Astrocyte of the cerebellum (primary cell): ENCODE measurements at regions not wholly inside any gene's neighbourhood (a gene's known extent, or its start where the extent isn't known, plus 50 kb on each side); places are given as distances from the start of the nearest gene placed in this dataset.
"Not testable (repeated sequence)": the region's sequence is repeated elsewhere in the genome, so short reads cannot be mapped to it uniquely, and the experiment has no call there.

Experiments
- DNase-seq: peaks from one replicate; pipeline ENCODE4 v3.0.0-alpha.2; 2011; ENCODE audit warnings: low read depth
- H3K4me3 ChIP-seq: 2 replicates; pipeline ENCODE4 v1.5.1; 2011; ENCODE audit warnings: mild to moderate bottlenecking, low read depth, low read length, moderate library complexity
- in situ Hi-C: cut with HindIII; loops from 2 replicates; pipeline ENCODE4 v1.10.0; 2017; ENCODE audit warnings: low sequenced_read_pairs
- TF ChIP-seq, protein P1 (sequence below): IDR thresholded peaks from 2 replicates; pipeline ENCODE4 v1.5.1; 2012; ENCODE audit warnings: low read length, low read depth, moderate library complexity, mild to moderate bottlenecking; ENCODE audit errors: missing control alignments

DNA sequence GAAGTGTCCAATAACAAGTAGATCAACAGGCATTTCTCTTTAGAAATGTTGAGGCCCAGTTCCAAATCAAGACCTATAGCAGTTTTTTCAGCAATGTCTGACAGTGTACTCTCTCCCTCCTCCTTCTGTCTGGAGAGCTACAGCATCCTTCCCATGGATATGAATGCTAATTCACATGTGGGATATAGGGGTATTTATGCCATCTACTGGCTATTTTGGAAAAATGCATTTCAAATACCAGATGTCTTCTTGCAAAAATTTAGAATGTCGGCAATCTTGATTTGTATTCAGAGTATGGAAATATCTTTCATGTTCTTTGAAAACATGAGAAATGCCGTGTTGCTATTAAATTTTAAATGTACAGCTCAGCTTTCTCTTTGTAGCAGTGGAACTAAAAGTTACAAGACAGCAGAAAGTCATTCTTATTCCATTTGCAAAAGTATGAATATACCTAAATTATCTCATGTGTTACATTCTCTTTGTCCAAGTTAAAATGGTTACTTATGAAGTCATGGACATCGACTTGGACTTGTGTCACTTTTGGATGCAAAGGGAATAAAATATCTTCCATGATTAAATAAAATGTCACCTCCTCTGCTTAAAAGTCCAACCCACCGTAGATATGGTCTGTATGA lies 647.8 kb downstream of the TAF11L14 start:
- H3K4me3 ChIP-seq, result no peak overlapping the region
- DNase-seq, result peak; percentile 50
- TF ChIP-seq, protein P1, sequence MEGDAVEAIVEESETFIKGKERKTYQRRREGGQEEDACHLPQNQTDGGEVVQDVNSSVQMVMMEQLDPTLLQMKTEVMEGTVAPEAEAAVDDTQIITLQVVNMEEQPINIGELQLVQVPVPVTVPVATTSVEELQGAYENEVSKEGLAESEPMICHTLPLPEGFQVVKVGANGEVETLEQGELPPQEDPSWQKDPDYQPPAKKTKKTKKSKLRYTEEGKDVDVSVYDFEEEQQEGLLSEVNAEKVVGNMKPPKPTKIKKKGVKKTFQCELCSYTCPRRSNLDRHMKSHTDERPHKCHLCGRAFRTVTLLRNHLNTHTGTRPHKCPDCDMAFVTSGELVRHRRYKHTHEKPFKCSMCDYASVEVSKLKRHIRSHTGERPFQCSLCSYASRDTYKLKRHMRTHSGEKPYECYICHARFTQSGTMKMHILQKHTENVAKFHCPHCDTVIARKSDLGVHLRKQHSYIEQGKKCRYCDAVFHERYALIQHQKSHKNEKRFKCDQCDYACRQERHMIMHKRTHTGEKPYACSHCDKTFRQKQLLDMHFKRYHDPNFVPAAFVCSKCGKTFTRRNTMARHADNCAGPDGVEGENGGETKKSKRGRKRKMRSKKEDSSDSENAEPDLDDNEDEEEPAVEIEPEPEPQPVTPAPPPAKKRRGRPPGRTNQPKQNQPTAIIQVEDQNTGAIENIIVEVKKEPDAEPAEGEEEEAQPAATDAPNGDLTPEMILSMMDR, result peak; percentile 52
- in situ Hi-C loops, result loop anchor here (25.0 kb wide), 1 partner anchor 1070 kb away; the partner anchor contains the start of gene BASP1

DNA sequence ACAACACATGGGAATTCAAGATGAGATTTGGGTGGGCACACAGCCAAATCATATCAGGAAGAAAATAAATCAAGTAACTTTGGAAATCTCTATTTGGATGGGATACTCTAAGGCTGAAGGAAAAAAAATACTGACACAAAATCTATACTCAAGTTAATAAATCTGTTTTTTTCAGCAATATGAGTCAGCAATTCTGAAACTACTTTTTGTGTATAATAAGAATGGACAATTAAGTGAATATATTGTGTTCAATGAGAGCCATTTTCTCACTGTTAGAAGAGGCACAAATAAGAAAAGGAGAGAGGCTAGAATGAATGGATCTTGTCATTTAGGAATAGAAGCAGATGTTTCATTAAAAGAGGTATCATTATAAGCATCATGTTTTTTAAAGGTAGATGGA lies 651.0 kb downstream of the TAF11L14 start:
- in situ Hi-C loops, result loop anchor here (25.0 kb wide), 1 partner anchor 1073 kb away; the partner anchor contains the start of gene BASP1
- no peak overlapping the region for H3K4me3 ChIP-seq
- TF ChIP-seq, protein P1, result no peak
- no peak for DNase-seq

DNA sequence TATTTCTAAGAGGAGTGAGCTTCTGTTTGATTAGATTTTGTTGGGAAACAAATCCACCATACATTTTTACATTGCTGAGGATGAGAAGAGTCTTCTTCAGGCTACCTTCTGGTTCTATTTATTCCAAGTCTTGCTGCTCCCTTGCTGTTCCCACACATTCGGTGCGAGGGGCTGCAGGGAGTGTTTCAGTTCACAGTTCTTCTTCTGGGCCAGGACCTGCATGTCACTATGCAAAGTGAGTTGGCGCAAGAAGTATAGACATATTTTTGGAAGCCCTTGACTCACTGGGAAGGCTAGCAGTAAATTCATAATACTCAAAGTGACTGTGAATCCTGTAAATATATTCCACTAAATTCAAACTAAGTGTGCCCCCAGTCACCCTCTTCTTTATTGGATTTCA lies 657.9 kb downstream of the TAF11L14 start:
- in situ Hi-C loops, result loop anchor here (25.0 kb wide), 1 partner anchor 1080 kb away; the partner anchor contains the start of gene BASP1
- TF ChIP-seq, protein P1, result no peak
- H3K4me3 ChIP-seq, result no peak overlapping the region
- no peak for DNase-seq

DNA sequence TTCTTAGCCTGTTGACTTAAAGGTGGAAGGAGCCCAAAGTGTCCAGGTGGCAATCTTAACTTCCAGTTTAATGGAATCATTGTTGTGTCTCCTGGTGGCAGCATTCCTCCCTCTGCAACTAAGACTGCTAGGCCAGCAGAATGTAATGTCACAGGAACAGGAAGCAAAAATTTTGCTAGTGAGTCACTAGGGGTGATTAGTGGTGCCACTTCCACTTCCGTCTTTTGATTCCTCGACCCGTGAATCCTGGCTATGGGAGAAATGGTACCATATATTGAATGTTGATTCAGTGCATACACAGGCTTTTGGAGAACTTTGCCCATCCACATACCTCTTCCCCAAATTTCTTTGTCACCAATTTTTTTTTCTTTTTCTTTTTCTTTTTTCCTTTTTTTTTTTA lies 661.4 kb downstream of the TAF11L14 start:
- DNase-seq, H3K4me3 ChIP-seq: not testable (repeated sequence)
- in situ Hi-C loops, result loop anchor here (25.0 kb wide), 1 partner anchor 1083 kb away; the partner anchor contains the start of gene BASP1

DNA sequence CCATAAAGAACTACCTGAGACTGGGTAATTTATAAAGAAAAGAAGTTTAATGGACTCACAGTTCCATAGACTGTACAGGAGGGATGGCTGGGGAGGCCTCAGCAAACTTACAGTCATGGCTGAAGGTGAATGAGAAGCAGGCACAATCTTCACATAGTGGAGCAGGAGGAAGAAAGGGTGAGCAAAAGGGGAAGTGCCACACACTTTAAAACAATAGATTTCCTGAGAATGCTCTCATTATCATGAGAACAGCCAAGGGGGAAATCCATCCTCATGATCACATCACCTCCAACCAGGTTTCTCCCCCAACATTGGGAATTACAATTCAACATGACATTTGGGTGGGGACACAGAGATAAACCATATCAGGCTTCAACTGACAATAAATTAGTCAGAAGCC lies 664.9 kb downstream of the TAF11L14 start:
- in situ Hi-C loops, result loop anchor here (25.0 kb wide), 1 partner anchor 1087 kb away; the partner anchor contains the start of gene BASP1
- H3K4me3 ChIP-seq, result no peak overlapping the region
- no peak for DNase-seq
- TF ChIP-seq, protein P1, result no peak

DNA sequence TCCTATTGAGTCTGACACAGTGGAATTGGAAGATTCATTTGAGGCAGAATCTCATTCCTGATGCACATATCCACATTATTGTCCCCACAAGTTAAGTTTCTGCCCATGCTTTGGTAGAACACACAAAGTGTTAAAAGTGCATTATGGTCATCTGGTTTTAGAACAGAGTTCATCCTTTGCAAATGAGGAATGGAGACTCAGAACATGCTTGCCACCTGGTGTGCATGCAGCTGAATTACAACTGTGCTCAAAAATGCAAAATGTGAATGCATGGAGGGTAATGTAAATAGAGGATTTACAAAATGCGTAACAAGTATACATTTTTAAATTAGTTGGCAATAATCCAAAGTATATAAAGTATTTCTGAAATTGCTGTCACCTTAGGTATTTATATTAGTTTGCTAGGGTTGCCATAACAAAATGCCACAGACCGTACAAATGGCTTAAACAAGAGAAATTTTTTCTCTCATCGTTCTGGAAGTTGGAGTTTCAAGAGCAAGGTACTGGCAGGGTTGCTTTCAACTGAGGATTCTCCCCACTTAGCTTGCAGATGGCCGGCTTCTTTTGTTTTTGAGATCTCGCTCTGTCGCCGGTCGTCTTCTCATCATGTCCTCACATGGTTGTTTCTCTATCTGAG lies 671.1 kb downstream of the TAF11L14 start:
- TF ChIP-seq, protein P1, result peak; percentile 78
- in situ Hi-C loops, result no loop called here
- no peak for DNase-seq

DNA sequence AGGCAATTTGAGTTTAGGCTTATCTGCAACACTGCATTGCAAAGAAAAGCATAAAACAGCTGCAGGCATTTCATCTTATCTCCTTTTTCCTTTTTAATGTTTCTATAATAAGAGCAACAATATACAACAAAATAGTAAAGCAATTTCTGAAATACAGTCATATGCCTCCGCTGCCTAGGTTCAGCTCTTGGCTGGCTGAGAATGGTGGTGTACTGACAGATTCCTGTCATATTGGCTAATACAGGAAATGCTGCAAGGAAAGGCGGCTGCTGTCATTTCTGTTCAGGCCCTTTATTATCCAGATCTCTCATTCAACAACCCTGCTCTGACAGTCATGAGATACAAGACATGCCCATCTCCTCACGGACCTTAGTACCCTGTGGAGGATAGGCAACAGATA lies 677.0 kb downstream of the TAF11L14 start:
- in situ Hi-C loops, result no loop called here
- no peak overlapping the region for H3K4me3 ChIP-seq
- TF ChIP-seq, protein P1, result no peak
- DNase-seq, result no peak

More for the DNA sequence above, 671.1 kb downstream of the TAF11L14 start:
- H3K4me3 ChIP-seq, result no peak overlapping the region
